Esophagus (tissue), 2 donors: ENCODE measurements at regions not wholly inside any gene's neighbourhood (a gene's known extent, or its start where the extent isn't known, plus 50 kb on each side); places are given as distances from the start of the nearest gene placed in this dataset.

Experiments
- H3K27ac ChIP-seq, 2 donors: one replicate each; pipeline ENCODE4 v1.5.1; 2013; ENCODE audit warnings: low read depth in 2 of 2, mild to moderate bottlenecking in 2 of 2, inconsistent platforms in 1 of 2, low read length in 1 of 2, moderate library complexity in 1 of 2
- H3K27me3 ChIP-seq, 2 donors: one replicate each; pipeline ENCODE4 v1.6.1; 2013; ENCODE audit warnings: low read length in 2 of 2, control low read depth in 1 of 2, mild to moderate bottlenecking in 1 of 2; ENCODE audit not compliant: insufficient read depth in 2 of 2, control insufficient read depth in 1 of 2
- H3K36me3 ChIP-seq, 2 donors: one replicate each; pipeline ENCODE4 v1.6.1; 2013; ENCODE audit warnings: low read length in 1 of 2; ENCODE audit not compliant: control insufficient read depth in 2 of 2, insufficient read depth in 2 of 2
- H3K4me1 ChIP-seq, 2 donors: one replicate each; pipeline ENCODE4 v1.6.1; 2013; ENCODE audit warnings: low read length in 1 of 2; ENCODE audit not compliant: control insufficient read depth in 2 of 2, insufficient read depth in 2 of 2
- H3K4me3 ChIP-seq, 2 donors: one replicate each; pipeline ENCODE4 v1.5.1; 2013; ENCODE audit warnings: low read length in 2 of 2, mild to moderate bottlenecking in 2 of 2, low read depth in 1 of 2, moderate library complexity in 1 of 2
- H3K9me3 ChIP-seq, 2 donors: one replicate each; pipeline ENCODE4 v1.6.1; 2013; ENCODE audit warnings: mild to moderate bottlenecking in 2 of 2, low read depth in 1 of 2, low read length in 1 of 2, moderate library complexity in 1 of 2; ENCODE audit not compliant: control insufficient read depth in 2 of 2, insufficient read depth in 1 of 2
- WGBS, 2 donors: extraction: QIAGEN DNeasy Blood & Tissue Kit; methylation state at CpG; one replicate each; pipeline ENCODE4 v1.1.7; 2013; 5-methylcytosine and 5-hydroxymethylcytosine counted together
- donor health status: healthy with polysubstance abuse.
- donor health status: Bipolar disorder and iron deficiency.

DNA sequence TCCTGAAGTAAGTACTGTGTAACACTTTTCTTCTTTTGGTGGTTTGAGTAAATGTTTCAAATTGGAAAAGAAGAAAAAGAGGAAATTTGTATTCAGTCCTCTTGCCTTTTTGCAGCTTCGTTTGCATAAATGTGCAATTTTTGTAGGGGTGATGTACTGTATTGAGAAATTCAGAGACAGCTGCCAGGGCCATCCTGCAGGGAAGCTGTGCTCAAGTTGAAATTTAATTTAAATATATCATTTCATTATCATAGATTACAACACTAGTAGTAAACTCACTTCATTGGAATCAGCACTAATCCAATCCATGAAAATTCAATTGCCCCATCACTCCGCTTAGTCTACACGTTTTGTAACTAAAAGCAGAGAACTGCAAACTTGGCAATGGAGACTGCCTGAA is 415.4 kb downstream of the DNAJB9 start:
- Histone ChIP-seq H3K27ac (no peak overlapping the region), H3K27me3 (no peaks in the 10 kb centered on the region), H3K9me3 (no peaks in the 10 kb centered on the region), H3K36me3 (no peaks in the 10 kb centered on the region), H3K4me3 (no peak overlapping the region), H3K4me1 (no peaks in the 10 kb centered on the region)
- 69 to 85% methylated on average over 3 of the region's 3 CpGs for WGBS, 2 donors

DNA sequence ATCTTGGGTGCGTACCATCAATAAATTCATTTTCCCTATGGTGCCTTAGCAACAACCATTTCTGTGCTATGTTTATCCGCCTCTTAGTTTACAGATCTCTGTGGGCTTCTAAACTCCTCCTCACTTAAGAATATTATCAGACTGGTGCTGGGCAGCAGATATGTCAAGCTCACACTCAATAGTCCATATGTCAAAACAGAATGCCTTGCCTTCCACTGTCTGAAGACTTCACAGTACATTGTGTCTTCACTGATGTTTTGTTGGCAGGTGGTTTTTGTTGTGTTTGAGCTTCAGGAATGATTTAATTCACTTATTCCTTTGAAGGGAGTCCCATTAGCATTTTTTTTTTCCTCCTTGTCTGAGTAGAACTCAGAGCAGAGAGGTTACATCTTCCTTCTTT is 419.6 kb downstream of the DNAJB9 start:
- no peaks in the 10 kb centered on the region for H3K27me3 ChIP-seq
- 94 to 95% methylated on average over 2 of the region's 2 CpGs for WGBS, 2 donors

DNA sequence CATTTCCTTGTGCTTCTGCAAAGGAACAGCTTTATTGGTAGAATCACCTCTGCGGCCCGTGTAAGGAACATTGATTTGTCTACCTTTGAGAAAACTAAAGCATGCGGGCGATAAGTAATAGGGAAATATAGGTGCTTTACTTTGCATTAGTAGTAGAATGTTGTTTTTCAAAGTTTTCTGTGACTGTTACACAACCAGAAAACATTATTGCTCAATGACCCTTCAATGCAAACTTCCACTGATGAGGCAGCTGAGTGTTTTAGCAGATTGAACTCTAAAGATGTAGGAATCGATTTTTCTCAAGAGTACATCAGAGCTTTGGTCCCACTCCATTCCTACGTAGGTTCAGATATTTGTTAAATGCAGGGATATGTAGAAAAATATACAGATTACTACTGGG is 427.8 kb downstream of the DNAJB9 start:
- no peak overlapping the region for H3K4me3 ChIP-seq
- WGBS, 2 donors: 91 to 92% methylated on average over 6 of the region's 6 CpGs
- H3K9me3 ChIP-seq: peaks cover 0 to 4% of the 10 kb centered on the region in 2 donors
- no peak overlapping the region for H3K27ac ChIP-seq
- no peaks in the 10 kb centered on the region for H3K27me3 ChIP-seq
- H3K4me1 ChIP-seq: no peaks in the 10 kb centered on the region
- no peaks in the 10 kb centered on the region for H3K36me3 ChIP-seq

More for the DNA sequence above, 419.6 kb downstream of the DNAJB9 start:
- no peaks in the 10 kb centered on the region for H3K9me3 ChIP-seq
- H3K36me3 ChIP-seq: no peaks in the 10 kb centered on the region
- H3K27ac ChIP-seq: no peak overlapping the region
- no peaks in the 10 kb centered on the region for H3K4me1 ChIP-seq
- H3K4me3 ChIP-seq: no peak overlapping the region

DNA sequence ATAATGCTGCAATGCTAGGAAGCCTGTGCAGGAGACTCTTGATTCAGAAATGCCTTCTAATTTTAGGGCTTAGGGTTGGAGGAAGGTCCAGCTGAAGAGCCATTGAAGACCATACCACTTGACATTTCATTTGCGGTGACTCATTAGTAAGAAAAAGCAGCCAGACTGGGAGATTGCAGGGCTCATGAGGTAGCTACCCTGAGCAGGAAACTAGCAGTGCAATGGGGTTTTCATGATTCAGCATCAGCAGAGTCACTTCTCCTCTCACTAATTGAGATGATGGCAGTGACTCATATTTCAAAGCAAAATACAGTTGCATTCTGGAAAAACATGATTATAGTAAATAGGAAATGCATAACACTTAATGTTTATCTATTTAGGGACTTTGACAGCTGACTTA is 434.1 kb downstream of the DNAJB9 start:
- H3K27ac ChIP-seq: no peak overlapping the region
- no peaks in the 10 kb centered on the region for H3K9me3 ChIP-seq
- H3K4me3 ChIP-seq: no peak overlapping the region
- H3K27me3 ChIP-seq: no peaks in the 10 kb centered on the region
- no peaks in the 10 kb centered on the region for H3K36me3 ChIP-seq
- no peaks in the 10 kb centered on the region for H3K4me1 ChIP-seq
- 91 to 95% methylated on average over 1 of the region's 1 CpG for WGBS, 2 donors

DNA sequence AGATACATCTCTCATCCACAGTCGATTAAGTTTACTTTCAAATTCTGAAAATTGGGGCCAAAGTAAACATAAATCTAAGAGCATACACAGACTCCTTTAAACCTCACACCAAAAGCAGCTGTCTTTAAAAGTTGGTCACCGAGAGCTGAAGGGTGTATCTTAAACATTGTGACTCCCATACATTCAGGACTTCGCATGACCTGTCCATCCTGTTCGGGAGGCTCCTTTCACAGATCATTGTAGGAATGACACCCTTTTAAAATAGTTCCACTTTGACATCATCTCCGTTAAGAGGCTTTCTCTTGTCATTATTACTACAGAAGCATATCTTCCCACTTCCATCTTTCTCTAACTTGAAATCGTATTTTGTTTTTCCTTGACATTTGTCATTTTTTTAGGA is 440.0 kb downstream of the DNAJB9 start:
- Histone ChIP-seq H3K9me3 (no peaks in the 10 kb centered on the region), H3K4me3 (no peak overlapping the region), H3K4me1 (no peaks in the 10 kb centered on the region), H3K36me3 (no peaks in the 10 kb centered on the region), H3K27ac (no peak overlapping the region), H3K27me3 (no peaks in the 10 kb centered on the region)
- 41 to 68% methylated on average over 6 of the region's 6 CpGs for WGBS, 2 donors

DNA sequence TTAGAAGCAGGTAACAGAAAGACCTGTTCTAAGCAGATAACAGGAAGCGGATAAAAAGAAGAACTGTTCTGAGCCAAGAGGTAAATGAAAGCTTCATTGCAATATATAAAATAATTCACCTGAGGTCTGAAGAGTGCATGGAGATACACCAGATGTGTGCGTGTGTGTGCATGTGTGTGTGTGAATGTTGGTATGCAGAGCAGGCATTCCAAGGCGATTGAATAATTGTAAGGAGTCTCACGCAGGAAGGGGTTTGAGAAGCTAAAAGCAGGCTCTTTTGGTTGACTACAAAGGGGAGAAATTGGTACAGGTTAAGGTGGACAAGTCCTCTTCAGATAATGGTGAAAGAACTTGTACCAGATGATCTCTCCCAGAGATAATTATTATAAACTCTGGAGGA is 450.6 kb downstream of the DNAJB9 start:
- WGBS, 2 donors: 65 to 67% methylated on average over 4 of the region's 4 CpGs
- Histone ChIP-seq H3K4me3 (no peak overlapping the region), H3K4me1 (no peaks in the 10 kb centered on the region), H3K27ac (no peak overlapping the region), H3K9me3 (no peaks in the 10 kb centered on the region), H3K27me3 (no peaks in the 10 kb centered on the region), H3K36me3 (no peaks in the 10 kb centered on the region)

DNA sequence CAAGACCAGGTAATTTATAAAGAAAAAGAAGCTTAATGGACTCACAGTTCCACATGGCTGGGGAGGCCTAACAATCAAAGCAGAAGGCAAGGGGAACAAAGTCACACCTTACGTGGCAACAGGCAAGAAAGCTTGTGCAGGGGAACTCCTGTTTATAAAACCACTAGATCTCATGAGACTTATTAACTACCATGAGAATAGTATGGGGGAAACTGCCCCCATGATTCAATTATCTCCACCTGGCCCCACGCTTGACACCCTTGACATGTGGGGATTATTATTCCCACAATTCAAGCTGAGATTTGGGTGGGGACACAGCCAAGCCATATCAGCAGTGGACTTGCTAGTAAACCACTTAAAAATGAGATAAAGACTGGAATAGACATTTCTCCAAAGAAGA is 451.7 kb downstream of the DNAJB9 start:
- Histone ChIP-seq H3K27ac (no peak overlapping the region), H3K27me3 (no peaks in the 10 kb centered on the region), H3K4me1 (no peaks in the 10 kb centered on the region), H3K36me3 (no peaks in the 10 kb centered on the region), H3K4me3 (no peak overlapping the region), H3K9me3 (no peaks in the 10 kb centered on the region)
- WGBS, 2 donors: 86% methylated on average over 2 of the region's 2 CpGs

DNA sequence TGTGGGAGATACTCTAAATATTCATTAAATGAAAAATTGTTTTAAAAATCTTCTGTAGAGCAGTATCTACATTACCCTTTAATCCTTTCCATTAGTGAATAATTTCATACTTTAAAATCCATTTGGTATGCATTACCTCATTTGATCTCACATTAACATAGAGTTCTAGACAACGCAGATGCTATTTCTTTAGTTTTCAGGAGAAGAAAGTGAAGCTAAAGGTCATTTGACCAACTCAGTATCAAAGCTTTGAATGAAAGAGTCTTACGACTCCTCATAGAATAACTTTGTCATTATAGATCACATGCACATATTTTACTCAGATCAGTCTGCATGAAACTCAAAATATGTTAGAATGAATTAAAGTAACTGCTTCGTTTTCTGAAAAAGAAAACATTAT is 460.2 kb downstream of the DNAJB9 start:
- Histone ChIP-seq H3K4me1 (no peaks in the 10 kb centered on the region), H3K27me3 (no peaks in the 10 kb centered on the region), H3K36me3 (no peaks in the 10 kb centered on the region), H3K9me3 (no peaks in the 10 kb centered on the region), H3K4me3 (no peak overlapping the region), H3K27ac (no peak overlapping the region)
- whole genome bisulfite sequencing, 2 donors: 77 to 81% methylated on average over 3 of the region's 3 CpGs

DNA sequence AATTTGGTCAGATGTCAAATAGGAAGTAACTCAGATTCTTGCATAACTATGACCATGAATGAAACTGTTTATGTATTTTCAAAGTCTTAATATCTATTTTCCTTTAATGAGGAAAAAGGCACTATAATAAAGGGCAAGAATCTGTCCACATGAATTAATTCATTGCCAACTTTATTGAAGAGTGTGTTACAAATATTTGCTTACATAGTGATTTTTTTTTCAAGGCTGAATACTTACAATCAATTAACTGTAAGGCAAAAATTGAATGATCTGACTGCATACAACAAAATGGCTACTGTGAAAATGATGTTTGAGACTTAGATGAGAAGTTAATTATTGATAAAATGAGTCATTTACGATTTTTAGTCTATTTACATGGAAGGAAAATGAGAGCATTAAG is 475.0 kb downstream of the DNAJB9 start:
- Histone ChIP-seq H3K27ac (no peak overlapping the region), H3K36me3 (no peaks in the 10 kb centered on the region), H3K27me3 (no peaks in the 10 kb centered on the region), H3K4me1 (no peaks in the 10 kb centered on the region), H3K4me3 (no peak overlapping the region), H3K9me3 (no peaks in the 10 kb centered on the region)
- 60 to 61% methylated on average over 1 of the region's 1 CpG for WGBS, 2 donors

DNA sequence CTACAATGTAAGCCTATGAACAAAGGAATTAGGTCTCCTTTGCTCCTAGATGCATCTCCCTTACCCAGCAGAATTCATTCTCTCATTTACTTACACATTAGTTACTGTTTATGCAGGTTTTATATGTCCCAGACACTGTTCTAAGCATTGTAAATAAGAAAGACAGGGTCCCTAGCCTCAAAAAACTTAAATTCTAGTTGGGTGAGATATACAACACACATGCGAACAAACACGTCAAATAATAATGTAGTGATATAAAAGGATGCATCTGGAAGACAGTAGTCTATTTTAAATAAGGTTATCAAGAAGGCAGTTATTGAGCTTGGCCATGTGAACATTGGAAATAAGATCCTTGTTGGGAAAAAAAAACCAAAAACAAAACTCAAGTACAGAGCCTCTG is 479.7 kb downstream of the DNAJB9 start:
- H3K27me3 ChIP-seq: no peaks in the 10 kb centered on the region
- H3K4me1 ChIP-seq: no peaks in the 10 kb centered on the region
- no peak overlapping the region for H3K27ac ChIP-seq
- no peaks in the 10 kb centered on the region for H3K9me3 ChIP-seq
- H3K36me3 ChIP-seq: no peaks in the 10 kb centered on the region
- 95 to 98% methylated on average over 2 of the region's 2 CpGs for WGBS, 2 donors
- no peak overlapping the region for H3K4me3 ChIP-seq
